ENCODE measurements at regions not wholly inside any gene's neighbourhood (a gene's known extent, or its start where the extent isn't known, plus 50 kb on each side); places are given as distances from the start of the nearest gene placed in this dataset.
"Not testable (repeated sequence)": the region's sequence is repeated elsewhere in the genome, so short reads cannot be mapped to it uniquely, and the experiment has no call there.

- no peak for DNase-seq (ENCODE audit: low read depth, low spot score)
Observed at GRCh38 chr9:104326912-104327311, 177.2 kb upstream of the OR13F1 start.

- no peak for DNase-seq (ENCODE audit: low read depth, low spot score)
Observed at GRCh38 chr9:104329245-104329644, 174.8 kb upstream of the OR13F1 start.

GRCh38 chr9:104330841-104331240 lies 173.2 kb upstream of the OR13F1 start:
- DNase-seq (ENCODE audit: low read depth, low spot score) = no peak

- no peak for DNase-seq (ENCODE audit: low read depth, low spot score)
Observed at GRCh38 chr9:104334549-104334948, 169.5 kb upstream of the OR13F1 start.

- DNase-seq (ENCODE audit: low read depth, low spot score) = no peak
Observed at GRCh38 chr9:104339692-104340091, 164.4 kb upstream of the OR13F1 start.

GRCh38 chr9:104342552-104342951 lies 161.5 kb upstream of the OR13F1 start:
- no peak for DNase-seq (ENCODE audit: low read depth, low spot score)

GRCh38 chr9:104345061-104345460 lies 159.0 kb upstream of the OR13F1 start:
- DNase-seq (ENCODE audit: low read depth, low spot score) = no peak

- DNase-seq (ENCODE audit: low read depth, low spot score) = no peak
Observed at GRCh38 chr9:104350541-104350940, 153.5 kb upstream of the OR13F1 start.

GRCh38 chr9:104351726-104352125 lies 152.3 kb upstream of the OR13F1 start:
- DNase-seq (ENCODE audit: low read depth, low spot score) = no peak

- DNase-seq (ENCODE audit: low read depth, low spot score) = no peak
Observed at GRCh38 chr9:104361207-104361606, 142.9 kb upstream of the OR13F1 start.

- no peak for DNase-seq (ENCODE audit: low read depth, low spot score)
Observed at GRCh38 chr9:104362912-104363472, 141.1 kb upstream of the OR13F1 start.

- DNase-seq (ENCODE audit: low read depth, low spot score) = no peak
Observed at GRCh38 chr9:104367507-104367906, 136.6 kb upstream of the OR13F1 start.

- DNase-seq (ENCODE audit: low read depth, low spot score) = not testable (repeated sequence)
Observed at GRCh38 chr9:104368318-104368717, 135.7 kb upstream of the OR13F1 start.

GRCh38 chr9:104374711-104375110 lies 129.4 kb upstream of the OR13F1 start:
- DNase-seq (ENCODE audit: low read depth, low spot score) = no peak

GRCh38 chr9:104386013-104386412 lies 118.0 kb upstream of the OR13F1 start:
- DNase-seq (ENCODE audit: low read depth, low spot score) = no peak

- DNase-seq (ENCODE audit: low read depth, low spot score) = no peak
Observed at GRCh38 chr9:104386425-104387069, 117.5 kb upstream of the OR13F1 start.

- DNase-seq (ENCODE audit: low read depth, low spot score) = no peak
Observed at GRCh38 chr9:104388071-104388470, 116.0 kb upstream of the OR13F1 start.

GRCh38 chr9:104389341-104389740 lies 114.7 kb upstream of the OR13F1 start:
- DNase-seq (ENCODE audit: low read depth, low spot score) = no peak

- DNase-seq (ENCODE audit: low read depth, low spot score) = not testable (repeated sequence)
Observed at GRCh38 chr9:104394901-104395300, 109.2 kb upstream of the OR13F1 start.

GRCh38 chr9:104412238-104412637 lies 91.8 kb upstream of the OR13F1 start:
- DNase-seq (ENCODE audit: low read depth, low spot score) = no peak

GRCh38 chr9:104416470-104416869 lies 87.6 kb upstream of the OR13F1 start:
- DNase-seq (ENCODE audit: low read depth, low spot score) = no peak

- DNase-seq (ENCODE audit: low read depth, low spot score) = no peak
Observed at GRCh38 chr9:104417296-104417695, 86.8 kb upstream of the OR13F1 start.

GRCh38 chr9:104429031-104429546 lies 75.0 kb upstream of the OR13F1 start:
- DNase-seq (ENCODE audit: low read depth, low spot score) = no peak
